ENCODE measurements at regions not wholly inside any gene's neighbourhood (a gene's known extent, or its start where the extent isn't known, plus 50 kb on each side); places are given as distances from the start of the nearest gene placed in this dataset.

- H3K4me3 Mint-ChIP-seq, result no peak overlapping the region
- no peaks in the 10 kb centered on the region for H3K79me2 ChIP-seq (ENCODE audit: control insufficient read depth, insufficient read depth, low read length)
- TF ChIP-seq CTCF (IDR thresholded peaks at IDR 0.05) (no peak), EZH2 (IDR thresholded peaks at IDR 0.05; ENCODE audit: borderline replicate concordance, insufficient read depth, low read depth, low read length, poor library complexity, severe bottlenecking) (no peak)
- H3K9ac ChIP-seq (ENCODE audit: low read length), result no peak overlapping the region
- H3K27ac ChIP-seq (ENCODE audit: low read length in 2 of 2), result no peak overlapping the region
- H3K4me3 ChIP-seq (ENCODE audit: control extremely low read depth in 1 of 5, extremely low read depth in 1 of 5, insufficient read depth in 1 of 5, low read depth in 2 of 5, low read length in 4 of 5), result no peak overlapping the region
- no peak overlapping the region for H3K4me2 ChIP-seq (replicated peaks; ENCODE audit: low read depth, low read length, poor library complexity, severe bottlenecking)
- H3K27me3 Mint-ChIP-seq, result no peaks in the 10 kb centered on the region
- DNase-seq (no peak), ATAC-seq (ENCODE audit: low read depth) (no peak)
- H3K36me3 ChIP-seq (replicated peaks in 1 of 2; ENCODE audit: control extremely low read depth in 1 of 2, control insufficient read depth in 1 of 2, extremely low read depth in 1 of 2, insufficient read depth in 2 of 2, low read length in 1 of 2), result no peaks in the 10 kb centered on the region
- no peak overlapping the region for H3K27ac Mint-ChIP-seq
- intact Hi-C loops (cut with micrococcal nuclease), result no loop called here
- H3K27me3 ChIP-seq (replicated peaks in 1 of 4; ENCODE audit: control extremely low read depth in 1 of 4, control insufficient read depth in 3 of 4, insufficient read depth in 4 of 4, low read length in 3 of 4), result no peaks in the 10 kb centered on the region
- no peak overlapping the region for H2AFZ ChIP-seq (ENCODE audit: insufficient read depth, low read depth, low read length, poor library complexity, severe bottlenecking)
- no CpG with 5 or more reads among the region's 3 CpGs for WGBS (ENCODE audit: insufficient coverage)
- POLR2A ChIA-PET, result no interaction called here
- no peaks in the 10 kb centered on the region for H3K4me1 ChIP-seq (ENCODE audit: control insufficient read depth in 2 of 2, insufficient read depth in 2 of 2, low read length in 2 of 2)
- peaks cover 6% of the 10 kb centered on the region for H3K9me3 Mint-ChIP-seq (ENCODE audit: insufficient read depth)
- CTCF ChIA-PET, result no interaction called here
- H4K20me1 ChIP-seq (ENCODE audit: control insufficient read depth, insufficient read depth, low read length, poor library complexity, severe bottlenecking), result no peaks in the 10 kb centered on the region
- no peaks in the 10 kb centered on the region for H3K4me1 Mint-ChIP-seq
- H3K9me3 ChIP-seq (ENCODE audit: control extremely low read depth in 1 of 3, control insufficient read depth in 2 of 3, insufficient read depth in 1 of 3, low read length in 2 of 3), result no peaks in the 10 kb centered on the region
Observed at GRCh38 chr20:52826722-52827121, 145.4 kb upstream of the TSHZ2 start.

- Histone ChIP-seq H2AFZ (ENCODE audit: insufficient read depth, low read depth, low read length, poor library complexity, severe bottlenecking) (no peak overlapping the region), H3K79me2 (ENCODE audit: control insufficient read depth, insufficient read depth, low read length) (no peaks in the 10 kb centered on the region), H3K36me3 (replicated peaks in 1 of 2; ENCODE audit: control extremely low read depth in 1 of 2, control insufficient read depth in 1 of 2, extremely low read depth in 1 of 2, insufficient read depth in 2 of 2, low read length in 1 of 2) (no peaks in the 10 kb centered on the region), H3K4me3 (ENCODE audit: control extremely low read depth in 1 of 5, extremely low read depth in 1 of 5, insufficient read depth in 1 of 5, low read depth in 2 of 5, low read length in 4 of 5) (no peak overlapping the region), H3K27ac (ENCODE audit: low read length in 2 of 2) (no peak overlapping the region), H3K4me1 (ENCODE audit: control insufficient read depth in 2 of 2, insufficient read depth in 2 of 2, low read length in 2 of 2) (no peaks in the 10 kb centered on the region), H4K20me1 (ENCODE audit: control insufficient read depth, insufficient read depth, low read length, poor library complexity, severe bottlenecking) (no peaks in the 10 kb centered on the region), H3K27me3 (replicated peaks in 1 of 4; ENCODE audit: control extremely low read depth in 1 of 4, control insufficient read depth in 3 of 4, insufficient read depth in 4 of 4, low read length in 3 of 4) (no peaks in the 10 kb centered on the region), H3K4me2 (replicated peaks; ENCODE audit: low read depth, low read length, poor library complexity, severe bottlenecking) (no peak overlapping the region), H3K9ac (ENCODE audit: low read length) (no peak overlapping the region), H3K9me3 (ENCODE audit: control extremely low read depth in 1 of 3, control insufficient read depth in 2 of 3, insufficient read depth in 1 of 3, low read length in 2 of 3) (no peaks in the 10 kb centered on the region)
- ChIA-PET CTCF (no interaction called here), POLR2A (no interaction called here)
- Mint-ChIP-seq H3K9me3 (ENCODE audit: insufficient read depth) (peaks cover 6% of the 10 kb centered on the region), H3K27me3 (no peaks in the 10 kb centered on the region), H3K4me3 (no peak overlapping the region), H3K4me1 (no peaks in the 10 kb centered on the region), H3K27ac (no peak overlapping the region)
- intact Hi-C loops (cut with micrococcal nuclease), result no loop called here
- ATAC-seq (ENCODE audit: low read depth), result no peak
- DNase-seq, result no peak
- no CpG with 5 or more reads among the region's 1 CpG for WGBS (ENCODE audit: insufficient coverage)
- TF ChIP-seq EZH2 (IDR thresholded peaks at IDR 0.05; ENCODE audit: borderline replicate concordance, insufficient read depth, low read depth, low read length, poor library complexity, severe bottlenecking) (no peak), CTCF (IDR thresholded peaks at IDR 0.05) (no peak)
Observed at GRCh38 chr20:52826321-52826720, 145.8 kb upstream of the TSHZ2 start.
